K562 (cell line): ENCODE measurements at regions not wholly inside any gene's neighbourhood (a gene's known extent, or its start where the extent isn't known, plus 50 kb on each side); places are given as distances from the start of the nearest gene placed in this dataset.

Experiments used
- ATAC-seq: fragments of 200-7000 bp; cut with Tn5 transposase; 3 replicates; pipeline ENCODE4 v1.9.1; 2020; ENCODE audit warnings: moderate library complexity
- BruUV-seq: library from RNA; stranded (reverse); fragments of 400-500 nt; replicated peaks from 2 replicates; lab custom pipeline; 2021; lab: Mats Ljungman, UMichigan
- CTCF ChIA-PET: fragments of 300-600 bp; formaldehyde crosslinking; extraction: SDS; loops from one replicate; lab custom pipeline; 2021; ENCODE audit warnings: low intra/inter-chr PET ratio; lab: Yijun Ruan, JAX
- POLR2A ChIA-PET: fragments of 300-600, 350-650 bp; sonication (Branson Sonifier 250); formaldehyde crosslinking; extraction: SDS; loops from one replicate; lab custom pipeline; 2021; ENCODE audit warnings: antibody characterized with exemption, inconsistent platforms; lab: Yijun Ruan, JAX
- DNase-seq, 4 experiments: peaks; one replicate each; pipeline versions ENCODE4 v3.0.0 to v3.0.0-alpha.2; 2011 to 2018; ENCODE audit warnings: low spot score in 3 of 4, mixed read lengths in 3 of 4; ENCODE audit errors: extremely low read depth in 1 of 4
- FAIRE-seq: peaks from 2 replicates; lab custom pipeline; 2011; peaks lifted over from hg19 to GRCh38; lab: Jason Lieb, UNC
- H2AFZ ChIP-seq: 2 replicates; pipeline ENCODE4 v1.6.0; 2011; ENCODE audit warnings: low read depth, low read length, control low read depth, inconsistent platforms
- H3K27ac ChIP-seq: fragments of 200-600 bp; 3 replicates; pipeline ENCODE4 v1.8.0; 2011; ENCODE audit warnings: low read depth, mild to moderate bottlenecking, control low read depth, inconsistent platforms, low read length, moderate library complexity, mixed read lengths; ENCODE audit errors: extremely low read depth
- H3K27me3 ChIP-seq, 2 experiments: fragments of 300-600 bp in 1 of 2; 2 replicates in 1 of 2; 3 replicates in 1 of 2; pipeline versions ENCODE4 v1.6.0 to v1.8.0; 2011; ENCODE audit warnings: inconsistent platforms in 2 of 2, low read length in 2 of 2, mild to moderate bottlenecking in 1 of 2, mixed read lengths in 1 of 2, moderate library complexity in 1 of 2; ENCODE audit not compliant: control insufficient read depth in 2 of 2, insufficient read depth in 2 of 2
- H3K36me3 ChIP-seq: fragments of 300-600 bp; 3 replicates; pipeline ENCODE4 v1.8.0; 2011; ENCODE audit warnings: mild to moderate bottlenecking, low read length, inconsistent platforms; ENCODE audit not compliant: control insufficient read depth, insufficient read depth
- H3K4me1 ChIP-seq, 2 experiments: fragments of 200-600 bp in 1 of 2; replicated peaks in 1 of 2; 2 replicates in 1 of 2; 3 replicates in 1 of 2; pipeline versions ENCODE4 v1.5.1 to v1.8.0; 2011; ENCODE audit warnings: inconsistent platforms in 2 of 2, low read length in 2 of 2, mild to moderate bottlenecking in 1 of 2, mixed read lengths in 1 of 2, moderate library complexity in 1 of 2; ENCODE audit not compliant: control insufficient read depth in 2 of 2, insufficient read depth in 2 of 2
- H3K4me2 ChIP-seq: 2 replicates; pipeline ENCODE4 v1.6.1; 2011; ENCODE audit warnings: low read length, control low read depth, inconsistent platforms, mixed read lengths; ENCODE audit not compliant: insufficient read depth
- H3K4me3 ChIP-seq: fragments of 200-600 bp; sonication (generic), shearing (Covaris generic); 2 replicates; pipeline ENCODE4 v1.5.1; 2016; ENCODE audit warnings: control low read depth, inconsistent platforms
- H3K79me2 ChIP-seq: fragments of 200-600 bp; 3 replicates; pipeline ENCODE4 v1.8.0; 2011; ENCODE audit warnings: low read length, inconsistent platforms; ENCODE audit not compliant: control insufficient read depth, insufficient read depth
- H3K9ac ChIP-seq, 2 experiments: 2 replicates each; pipeline versions ENCODE4 v1.6.0 to v1.6.1; 2011; ENCODE audit warnings: low read depth in 2 of 2, low read length in 2 of 2, control low read depth in 1 of 2, inconsistent platforms in 1 of 2, mild to moderate bottlenecking in 1 of 2, mixed read lengths in 1 of 2; ENCODE audit not compliant: insufficient read depth in 1 of 2
- H3K9me1 ChIP-seq: one replicate; pipeline ENCODE4 v1.6.0; 2011; ENCODE audit warnings: inconsistent platforms, mild to moderate bottlenecking, low read length, moderate library complexity; ENCODE audit not compliant: control insufficient read depth, insufficient read depth
- H3K9me3 ChIP-seq: replicated peaks from 2 replicates; pipeline ENCODE4 v1.5.1; 2011; ENCODE audit warnings: low read depth, low read length, inconsistent platforms; ENCODE audit not compliant: control insufficient read depth, insufficient read depth
- H4K20me1 ChIP-seq: replicated peaks from 2 replicates; pipeline ENCODE4 v1.6.1; 2011; ENCODE audit warnings: low read length, inconsistent platforms, mixed read lengths; ENCODE audit not compliant: control insufficient read depth, insufficient read depth
- CREBBP ChIP-seq: IDR thresholded peaks from one replicate; pipeline ENCODE4 v1.6.1; 2012; ENCODE audit warnings: low read depth, mild to moderate bottlenecking, control low read depth, inconsistent platforms, low read length
- DPF2 ChIP-seq: fragments of 450-650 bp; IDR thresholded peaks from 2 replicates; pipeline ENCODE4 v1.6.1; 2016
- FOXA3 ChIP-seq, 2 experiments: fragments of 450-650 bp in 1 of 2; sonication (generic) in 1 of 2; formaldehyde crosslinking; IDR thresholded peaks in 1 of 2; conservative IDR thresholded peaks in 1 of 2; 2 replicates each; pipeline versions ENCODE4 v1.4.0 to v1.8.0; 2020 to 2022; ENCODE audit warnings: mild to moderate bottlenecking in 2 of 2, missing genetic modification reagents in 1 of 2
- KLF6 ChIP-seq: fragments of 250-450 bp; sonication (Bioruptor Pico); IDR thresholded peaks from 2 replicates; pipeline ENCODE4 v1.4.0; 2020; ENCODE audit warnings: mild to moderate bottlenecking, moderate library complexity, borderline replicate concordance
- POU5F1 ChIP-seq: fragments of 150-350 bp; IDR thresholded peaks from 2 replicates; pipeline ENCODE4 v1.6.1; 2014; ENCODE audit warnings: borderline replicate concordance, low read length, low read depth, mild to moderate bottlenecking; ENCODE audit not compliant: partially characterized antibody
- RBM14 ChIP-seq: fragments of 200-400 bp; formaldehyde crosslinking; IDR thresholded peaks from 2 replicates; pipeline ENCODE4 v1.6.1; 2018; ENCODE audit warnings: low read depth, mild to moderate bottlenecking, low read length, moderate library complexity, borderline replicate concordance; ENCODE audit not compliant: insufficient read depth
- THRAP3 ChIP-seq: fragments of 450-650 bp; IDR thresholded peaks from 2 replicates; pipeline ENCODE4 v1.6.1; 2016; ENCODE audit warnings: mild to moderate bottlenecking, inconsistent platforms, borderline replicate concordance
- ZNF41 ChIP-seq: fragments of 250-450 bp; sonication (Bioruptor Pico); conservative IDR thresholded peaks from 2 replicates; pipeline ENCODE4 v1.4.0; 2020; ENCODE audit warnings: mild to moderate bottlenecking
- WGBS: fragments of 100-300 bp; shearing (Covaris generic); methylation state at CpG from one replicate; pipeline ENCODE4 v1.1.6; 2016; ENCODE audit warnings: low coverage, mixed read lengths; ENCODE audit not compliant: insufficient coverage; ENCODE audit errors: missing lambda C conversion rate; 5-methylcytosine and 5-hydroxymethylcytosine counted together
- in situ Hi-C: fragments of 300-500 bp; cut with MboI; formaldehyde crosslinking; loops from 4 replicates; pipeline ENCODE4 v1.15.0; 2018; ENCODE audit warnings: inconsistent platforms, mixed read lengths
- intact Hi-C: fragments of 100-400 bp; cut with micrococcal nuclease; formaldehyde crosslinking; loops from 2 replicates; pipeline ENCODE4 v1.14.2; 2022
- TF ChIP-seq, protein P1 (sequence below): sonication (generic); formaldehyde crosslinking; IDR thresholded peaks from 2 replicates; pipeline ENCODE4 v1.8.1; 2022; ENCODE audit warnings: missing genetic modification reagents
- TF ChIP-seq, protein P2 (sequence below): fragments of 200-800 bp; sonication (Bioruptor generic); IDR thresholded peaks from 2 replicates; pipeline ENCODE4 v1.6.1; 2017; ENCODE audit warnings: missing genetic modification characterization, missing compliant biosample characterization

DNA sequence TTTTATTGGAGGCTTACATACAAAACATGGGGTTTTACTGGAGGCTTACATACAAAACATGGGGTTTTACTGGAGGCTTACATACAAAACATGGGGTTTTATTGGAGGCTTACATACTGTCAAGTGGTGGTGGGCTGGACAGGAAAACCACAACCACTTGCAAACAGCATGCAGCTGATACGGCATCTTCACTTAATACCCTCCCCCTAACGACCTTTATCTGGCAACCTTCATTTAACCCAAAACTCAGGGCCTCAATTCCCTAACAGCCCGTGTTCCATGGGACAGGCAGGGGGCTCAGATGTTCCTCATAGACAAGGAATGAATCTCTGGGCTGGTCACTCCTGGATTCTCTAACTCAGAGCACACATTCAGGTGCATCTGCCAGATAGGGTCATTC, 137.1 kb downstream of the CD47 start:
- no TSS peak for BruUV-seq
- Histone ChIP-seq H3K27me3 (no peaks in the 10 kb centered on the region), H4K20me1 (no peaks in the 10 kb centered on the region), H2AFZ (no peak overlapping the region), H3K4me2 (no peak overlapping the region), H3K4me1 (no peaks in the 10 kb centered on the region), H3K4me3 (no peak overlapping the region), H3K27ac (no peak overlapping the region), H3K9me1 (no peaks in the 10 kb centered on the region), H3K79me2 (no peaks in the 10 kb centered on the region), H3K36me3 (no peaks in the 10 kb centered on the region), H3K9ac (no peak overlapping the region), H3K9me3 (no peaks in the 10 kb centered on the region)
- WGBS, result 0% methylated on average over 3 of the region's 3 CpGs
- no peak for FAIRE-seq
- ChIA-PET POLR2A (no interaction called here), CTCF (no interaction called here)
- no peak for ATAC-seq
- intact Hi-C loops (no loop called here), in situ Hi-C loops (no loop called here)
- DNase-seq, result no peak
- TF ChIP-seq CREBBP (no peak), DPF2 (no peak), FOXA3 (CRISPR knock-in tag; conservative IDR thresholded peaks at IDR 0.05 in 1 of 2, IDR thresholded peaks at IDR 0.05 in 1 of 2) (no peak), KLF6 (CRISPR knock-in tag) (no peak), RBM14 (no peak), POU5F1 (no peak), ZNF41 (CRISPR knock-in tag) (no peak), THRAP3 (no peak)
- TF ChIP-seq, protein P1, sequence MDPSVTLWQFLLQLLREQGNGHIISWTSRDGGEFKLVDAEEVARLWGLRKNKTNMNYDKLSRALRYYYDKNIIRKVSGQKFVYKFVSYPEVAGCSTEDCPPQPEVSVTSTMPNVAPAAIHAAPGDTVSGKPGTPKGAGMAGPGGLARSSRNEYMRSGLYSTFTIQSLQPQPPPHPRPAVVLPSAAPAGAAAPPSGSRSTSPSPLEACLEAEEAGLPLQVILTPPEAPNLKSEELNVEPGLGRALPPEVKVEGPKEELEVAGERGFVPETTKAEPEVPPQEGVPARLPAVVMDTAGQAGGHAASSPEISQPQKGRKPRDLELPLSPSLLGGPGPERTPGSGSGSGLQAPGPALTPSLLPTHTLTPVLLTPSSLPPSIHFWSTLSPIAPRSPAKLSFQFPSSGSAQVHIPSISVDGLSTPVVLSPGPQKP (CRISPR knock-in tag), result no peak
- TF ChIP-seq, protein P2, sequence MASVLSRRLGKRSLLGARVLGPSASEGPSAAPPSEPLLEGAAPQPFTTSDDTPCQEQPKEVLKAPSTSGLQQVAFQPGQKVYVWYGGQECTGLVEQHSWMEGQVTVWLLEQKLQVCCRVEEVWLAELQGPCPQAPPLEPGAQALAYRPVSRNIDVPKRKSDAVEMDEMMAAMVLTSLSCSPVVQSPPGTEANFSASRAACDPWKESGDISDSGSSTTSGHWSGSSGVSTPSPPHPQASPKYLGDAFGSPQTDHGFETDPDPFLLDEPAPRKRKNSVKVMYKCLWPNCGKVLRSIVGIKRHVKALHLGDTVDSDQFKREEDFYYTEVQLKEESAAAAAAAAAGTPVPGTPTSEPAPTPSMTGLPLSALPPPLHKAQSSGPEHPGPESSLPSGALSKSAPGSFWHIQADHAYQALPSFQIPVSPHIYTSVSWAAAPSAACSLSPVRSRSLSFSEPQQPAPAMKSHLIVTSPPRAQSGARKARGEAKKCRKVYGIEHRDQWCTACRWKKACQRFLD (CRISPR knock-in tag), result no peak
